NT2/D1 (cell line): ENCODE measurements at regions not wholly inside any gene's neighbourhood (a gene's known extent, or its start where the extent isn't known, plus 50 kb on each side); places are given as distances from the start of the nearest gene placed in this dataset.

ENCODE experiments used
- DNase-seq: peaks from one replicate; pipeline ENCODE4 v3.0.0-alpha.2; 2011; ENCODE audit warnings: low read depth, low spot score
- H3K27me3 ChIP-seq: 2 replicates; pipeline ENCODE4 v1.6.0; 2011; ENCODE audit warnings: mild to moderate bottlenecking; ENCODE audit not compliant: insufficient read length, insufficient read depth
- H3K36me3 ChIP-seq: 2 replicates; pipeline ENCODE4 v1.6.1; 2011; ENCODE audit warnings: mild to moderate bottlenecking, low read length, mixed read lengths; ENCODE audit not compliant: insufficient read depth, insufficient read length
- H3K4me1 ChIP-seq: 2 replicates; pipeline ENCODE4 v1.5.1; 2011; ENCODE audit not compliant: insufficient read depth, insufficient read length
- H3K4me3 ChIP-seq: 2 replicates; pipeline ENCODE4 v1.5.1; 2011; ENCODE audit warnings: low read depth; ENCODE audit not compliant: insufficient read length
- H3K9ac ChIP-seq: 2 replicates; pipeline ENCODE4 v1.6.0; 2011; ENCODE audit warnings: low read depth; ENCODE audit not compliant: insufficient read length
- H3K9me3 ChIP-seq: 2 replicates; pipeline ENCODE4 v1.5.1; 2011; ENCODE audit warnings: mild to moderate bottlenecking, low read length; ENCODE audit not compliant: insufficient read depth
- SUZ12 ChIP-seq: IDR thresholded peaks from 2 replicates; pipeline ENCODE4 v1.6.1; 2011; ENCODE audit not compliant: insufficient read length, insufficient read depth; ENCODE audit errors: extremely low read depth
- YY1 ChIP-seq: IDR thresholded peaks from 2 replicates; pipeline ENCODE4 v1.6.1; 2011; ENCODE audit not compliant: insufficient read length, insufficient read depth
- ZNF274 ChIP-seq: IDR thresholded peaks from 2 replicates; pipeline ENCODE4 v1.6.1; 2011; ENCODE audit warnings: mild to moderate bottlenecking, low read depth, low read length

DNA sequence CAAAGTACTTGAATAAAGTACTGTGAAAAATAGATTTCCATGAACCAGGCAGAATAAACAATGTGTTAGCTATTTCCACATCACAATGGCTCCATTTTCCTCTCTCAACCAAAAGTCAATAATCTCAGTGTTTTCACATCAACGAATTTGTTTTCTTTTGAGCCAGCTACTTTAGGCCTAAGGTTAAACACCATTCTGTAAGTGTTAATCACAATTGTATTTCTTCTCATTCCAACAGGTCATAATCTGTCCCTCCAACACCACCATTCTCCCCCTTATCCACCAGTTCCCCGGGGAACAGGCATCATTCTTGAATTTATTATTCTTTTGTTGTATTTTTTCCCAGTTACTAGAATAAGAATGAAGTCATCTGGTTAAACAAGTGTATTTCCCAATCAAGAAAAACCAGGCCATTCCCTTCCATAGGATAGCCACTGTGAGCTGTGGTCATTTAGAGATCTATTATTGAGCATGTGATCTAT, 66.2 kb upstream of the PALMD start:
- no peak for TF ChIP-seq SUZ12
- TF ChIP-seq YY1, result no peak
- no peak for TF ChIP-seq ZNF274
- Histone ChIP-seq H3K27me3 (no peaks in the 10 kb centered on the region), H3K9me3 (no peaks in the 10 kb centered on the region), H3K4me3 (no peak overlapping the region), H3K9ac (no peak overlapping the region), H3K4me1 (no peaks in the 10 kb centered on the region), H3K36me3 (no peaks in the 10 kb centered on the region)
- DNase-seq, result no peak

GRCh38 chr1:99580451-99580850, 65.5 kb upstream of the PALMD start:
- no peaks in the 10 kb centered on the region for H3K4me1 ChIP-seq
- DNase-seq, result no peak

GRCh38 chr1:99587008-99587407, 58.9 kb upstream of the PALMD start:
- H3K36me3 ChIP-seq, result no peaks in the 10 kb centered on the region
- no peaks in the 10 kb centered on the region for H3K27me3 ChIP-seq
- no peak overlapping the region for H3K9ac ChIP-seq
- no peak for DNase-seq
- no peak overlapping the region for H3K4me3 ChIP-seq
- no peak for TF ChIP-seq SUZ12
- no peak for TF ChIP-seq ZNF274
- TF ChIP-seq YY1, result no peak
- H3K9me3 ChIP-seq, result no peaks in the 10 kb centered on the region
- H3K4me1 ChIP-seq, result no peaks in the 10 kb centered on the region

More at GRCh38 chr1:99580451-99580850, 65.5 kb upstream of the PALMD start:
- Histone ChIP-seq H3K27me3 (no peaks in the 10 kb centered on the region), H3K9me3 (no peaks in the 10 kb centered on the region), H3K9ac (no peak overlapping the region), H3K36me3 (no peaks in the 10 kb centered on the region), H3K4me3 (no peak overlapping the region)
- no peak for TF ChIP-seq ZNF274

- DNase-seq, result no peak
- Histone ChIP-seq H3K9me3 (no peaks in the 10 kb centered on the region), H3K9ac (no peak overlapping the region), H3K4me3 (no peak overlapping the region), H3K27me3 (no peaks in the 10 kb centered on the region), H3K36me3 (no peaks in the 10 kb centered on the region), H3K4me1 (no peaks in the 10 kb centered on the region)
- TF ChIP-seq YY1 (no peak), SUZ12 (no peak), ZNF274 (no peak)
Observed at GRCh38 chr1:99589186-99589636, 56.7 kb upstream of the PALMD start.

- no peak overlapping the region for H3K4me3 ChIP-seq
- TF ChIP-seq SUZ12, result no peak
- TF ChIP-seq YY1, result no peak
- no peak for TF ChIP-seq ZNF274
- no peaks in the 10 kb centered on the region for H3K9me3 ChIP-seq
- no peak overlapping the region for H3K9ac ChIP-seq
- no peaks in the 10 kb centered on the region for H3K36me3 ChIP-seq
- no peak for DNase-seq
- no peaks in the 10 kb centered on the region for H3K27me3 ChIP-seq
- H3K4me1 ChIP-seq, result no peaks in the 10 kb centered on the region
Observed at GRCh38 chr1:99590578-99591209, 55.2 kb upstream of the PALMD start.

GRCh38 chr1:99591886-99592285, 54.0 kb upstream of the PALMD start:
- TF ChIP-seq SUZ12 (no peak), ZNF274 (no peak), YY1 (no peak)
- Histone ChIP-seq H3K36me3 (no peaks in the 10 kb centered on the region), H3K9me3 (no peaks in the 10 kb centered on the region), H3K27me3 (no peaks in the 10 kb centered on the region), H3K9ac (no peak overlapping the region), H3K4me1 (no peaks in the 10 kb centered on the region), H3K4me3 (no peak overlapping the region)
- no peak for DNase-seq

DNA sequence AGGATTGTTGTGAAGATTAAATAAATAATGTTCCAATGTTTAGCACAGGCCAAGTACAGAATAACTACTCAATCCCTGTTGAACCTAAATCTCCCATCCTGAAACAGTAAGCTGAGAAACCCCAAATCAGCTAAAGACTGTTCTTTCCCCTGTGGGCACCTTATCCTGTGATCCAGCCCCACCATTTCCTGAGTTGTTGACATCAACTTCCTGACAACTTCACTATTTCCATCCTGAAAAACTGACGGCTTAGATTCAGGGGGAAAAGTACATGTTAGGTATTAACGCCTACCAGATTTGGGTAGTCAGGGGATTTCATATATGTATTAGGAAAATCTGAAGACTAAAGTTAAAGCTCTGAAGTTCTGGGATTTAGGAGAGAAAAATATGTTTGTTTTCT, 51.7 kb upstream of the PALMD start:
- Histone ChIP-seq H3K9ac (no peak overlapping the region), H3K4me3 (no peak overlapping the region), H3K36me3 (no peaks in the 10 kb centered on the region), H3K27me3 (no peaks in the 10 kb centered on the region), H3K4me1 (no peaks in the 10 kb centered on the region), H3K9me3 (no peaks in the 10 kb centered on the region)
- DNase-seq, result no peak
- TF ChIP-seq ZNF274 (no peak), SUZ12 (no peak), YY1 (no peak)

GRCh38 chr1:99595041-99595440, 50.9 kb upstream of the PALMD start:
- TF ChIP-seq ZNF274 (no peak), YY1 (no peak), SUZ12 (no peak)
- no peak overlapping the region for H3K4me3 ChIP-seq
- no peak for DNase-seq
- no peaks in the 10 kb centered on the region for H3K36me3 ChIP-seq
- no peaks in the 10 kb centered on the region for H3K9me3 ChIP-seq
- H3K9ac ChIP-seq, result no peak overlapping the region
- no peaks in the 10 kb centered on the region for H3K27me3 ChIP-seq
- H3K4me1 ChIP-seq, result no peaks in the 10 kb centered on the region
